Adrenal gland (tissue), 5 donors: ENCODE measurements at regions not wholly inside any gene's neighbourhood (a gene's known extent, or its start where the extent isn't known, plus 50 kb on each side); places are given as distances from the start of the nearest gene placed in this dataset.

Experiments used
- CTCF ChIP-seq, 6 experiments: fragments of 450-650 bp in 4 of 6; fragments of 200-600 bp in 2 of 6; sonication (generic) in 1 of 6; IDR thresholded peaks; 1 replicate in 5 of 6; 2 replicates in 1 of 6; pipeline versions ENCODE4 v1.5.1 to v1.8.0; 2016 to 2021; ENCODE audit warnings: antibody characterized with exemption in 6 of 6, mild to moderate bottlenecking in 2 of 6, moderate library complexity in 1 of 6
- POLR2A ChIP-seq, 2 donors: fragments of 450-650 bp; IDR thresholded peaks; one replicate each; pipeline ENCODE4 v1.6.1; 2017; ENCODE audit warnings: antibody characterized with exemption in 2 of 2, mild to moderate bottlenecking in 2 of 2, moderate library complexity in 1 of 2
- donor health status: DM: no; HTN: no; CAD: no.

- TF ChIP-seq POLR2A (IDR thresholded peaks at IDR 0.05) (no peak), CTCF (IDR thresholded peaks at IDR 0.05) (no peak)
These were observed 181.7 kb upstream of the ARID2 start for GRCh38 chr12:45547822-45548221.
